SK-N-SH (cell line): ENCODE measurements at regions not wholly inside any gene's neighbourhood (a gene's known extent, or its start where the extent isn't known, plus 50 kb on each side); places are given as distances from the start of the nearest gene placed in this dataset.
"Not testable (repeated sequence)": the region's sequence is repeated elsewhere in the genome, so short reads cannot be mapped to it uniquely, and the experiment has no call there.

ENCODE experiments used
- CTCF ChIA-PET: fragments of 300-600, 350-600 bp; formaldehyde crosslinking; extraction: SDS; loops from one replicate; lab custom pipeline; 2021; lab: Yijun Ruan, JAX
- POLR2A ChIA-PET: fragments of 350-600 bp; sonication (Branson Sonifier 250); formaldehyde crosslinking; extraction: SDS; loops from one replicate; lab custom pipeline; 2020; ENCODE audit warnings: antibody characterized with exemption, inconsistent platforms; lab: Yijun Ruan, JAX
- DNase-seq: peaks from one replicate; pipeline ENCODE4 v3.0.0; 2012
- H2AFZ ChIP-seq: fragments of 200-600 bp; sonication (generic); 2 replicates; pipeline ENCODE4 v1.8.1; 2016; ENCODE audit warnings: antibody characterized with exemption, mild to moderate bottlenecking, low read depth
- H3F3A ChIP-seq: fragments of 200-600 bp; sonication (generic); replicated peaks from 2 replicates; pipeline ENCODE3; 2016; ENCODE audit warnings: antibody characterized with exemption, mild to moderate bottlenecking; ENCODE audit not compliant: insufficient read depth
- H3K27ac ChIP-seq, 2 experiments: fragments of 200-500 bp in 1 of 2; fragments of 200-600 bp in 1 of 2; sonication (Bioruptor generic) in 1 of 2; sonication (generic), shearing (Covaris generic) in 1 of 2; 2 replicates each; pipeline versions ENCODE4 v1.5.1 to v1.6.1; 2014 to 2016; ENCODE audit warnings: low read depth in 2 of 2, inconsistent platforms in 1 of 2, low read length in 1 of 2, mild to moderate bottlenecking in 1 of 2, mixed read lengths in 1 of 2
- H3K27me3 ChIP-seq: fragments of 200-600 bp; sonication (generic), shearing (Covaris generic); 2 replicates; pipeline ENCODE4 v1.6.1; 2016; ENCODE audit warnings: mixed run types; ENCODE audit not compliant: insufficient read depth
- H3K36me3 ChIP-seq, 2 experiments: fragments of 200-500 bp in 1 of 2; fragments of 200-600 bp in 1 of 2; sonication (Bioruptor generic) in 1 of 2; sonication (generic) in 1 of 2; replicated peaks in 1 of 2; 2 replicates each; pipeline versions ENCODE3 to v1.5.1; 2014 to 2016; ENCODE audit warnings: low read length in 1 of 2, mild to moderate bottlenecking in 1 of 2; ENCODE audit not compliant: insufficient read depth in 2 of 2, control insufficient read depth in 1 of 2
- H3K4me1 ChIP-seq, 2 experiments: fragments of 200-500 bp in 1 of 2; fragments of 200-600 bp in 1 of 2; sonication (Bioruptor generic) in 1 of 2; sonication (generic), shearing (Covaris generic) in 1 of 2; 2 replicates each; pipeline versions ENCODE4 v1.5.1 to v1.6.1; 2014 to 2016; ENCODE audit warnings: low read depth in 1 of 2, low read length in 1 of 2, mixed run types in 1 of 2; ENCODE audit not compliant: insufficient read depth in 2 of 2, control insufficient read depth in 1 of 2
- H3K4me2 ChIP-seq: fragments of 200-600 bp; sonication (generic), shearing (Covaris generic); 2 replicates; pipeline ENCODE4 v1.6.1; 2017; ENCODE audit warnings: mixed run types
- H3K4me3 ChIP-seq, 2 experiments: fragments of 200-500 bp in 1 of 2; fragments of 200-600 bp in 1 of 2; sonication (Bioruptor generic) in 1 of 2; sonication (generic), shearing (Covaris generic) in 1 of 2; 2 replicates each; pipeline versions ENCODE4 v1.5.1 to v1.8.1; 2014 to 2016; ENCODE audit warnings: low read depth in 2 of 2, inconsistent platforms in 1 of 2, low read length in 1 of 2, mild to moderate bottlenecking in 1 of 2, mixed read lengths in 1 of 2, moderate library complexity in 1 of 2
- H3K79me2 ChIP-seq: fragments of 200-600 bp; sonication (generic); 2 replicates; pipeline ENCODE4 v1.8.1; 2017; ENCODE audit warnings: mild to moderate bottlenecking; ENCODE audit not compliant: insufficient read depth
- H3K9ac ChIP-seq: fragments of 200-600 bp; sonication (generic); 2 replicates; pipeline ENCODE4 v1.6.1; 2017; ENCODE audit warnings: mixed run types
- H3K9me2 ChIP-seq: fragments of 200-600 bp; sonication (generic); 2 replicates; pipeline ENCODE4 v1.6.1; 2017; ENCODE audit warnings: mixed run types
- H3K9me3 ChIP-seq: fragments of 200-600 bp; sonication (generic); 2 replicates; pipeline ENCODE4 v1.6.1; 2017; ENCODE audit warnings: mixed run types, mild to moderate bottlenecking, moderate library complexity
- H4K20me1 ChIP-seq: fragments of 200-600 bp; sonication (generic); 2 replicates; pipeline ENCODE4 v1.6.1; 2017; ENCODE audit warnings: mild to moderate bottlenecking, mixed run types; ENCODE audit not compliant: insufficient read depth
- CHD2 ChIP-seq: fragments of 150-350 bp; IDR thresholded peaks from 2 replicates; pipeline ENCODE4 v1.6.1; 2018; ENCODE audit warnings: low read length; ENCODE audit not compliant: partially characterized antibody
- ELF1 ChIP-seq: IDR thresholded peaks from 2 replicates; pipeline ENCODE4 v1.4.0; 2012
- EZH2phosphoT487 ChIP-seq: fragments of 200-600 bp; sonication (generic); IDR thresholded peaks from 2 replicates; pipeline ENCODE4 v1.6.1; 2017; ENCODE audit warnings: low read depth, mixed run types, mild to moderate bottlenecking, antibody characterized with exemption, moderate library complexity, borderline replicate concordance
- FOSL2 ChIP-seq: IDR thresholded peaks from 2 replicates; pipeline ENCODE4 v1.4.0; 2012; ENCODE audit warnings: low read depth, mild to moderate bottlenecking, moderate library complexity, borderline replicate concordance
- FOXM1 ChIP-seq: IDR thresholded peaks from 2 replicates; pipeline ENCODE4 v1.4.0; 2012; ENCODE audit warnings: low read depth, mild to moderate bottlenecking
- GABPA ChIP-seq: IDR thresholded peaks from 2 replicates; pipeline ENCODE4 v1.4.0; 2012; ENCODE audit warnings: low read depth, mild to moderate bottlenecking
- GATA2 ChIP-seq: sonication (generic); formaldehyde crosslinking; IDR thresholded peaks from 2 replicates; pipeline ENCODE4 v1.5.0; 2020; ENCODE audit warnings: mild to moderate bottlenecking, missing genetic modification reagents
- MAX ChIP-seq: IDR thresholded peaks from 2 replicates; pipeline ENCODE4 v1.4.0; 2012; ENCODE audit warnings: low read depth
- MEF2A ChIP-seq: IDR thresholded peaks from 2 replicates; pipeline ENCODE4 v1.4.0; 2012; ENCODE audit warnings: low read depth, borderline replicate concordance
- NRF1 ChIP-seq: IDR thresholded peaks from 2 replicates; pipeline ENCODE4 v1.6.1; 2012; ENCODE audit warnings: low read depth, mild to moderate bottlenecking, low read length
- RXRA ChIP-seq: IDR thresholded peaks from 2 replicates; pipeline ENCODE4 v1.4.0; 2012; ENCODE audit warnings: low read depth, mild to moderate bottlenecking, borderline replicate concordance
- SIN3A ChIP-seq: IDR thresholded peaks from 2 replicates; pipeline ENCODE4 v1.6.1; 2012; ENCODE audit warnings: low read depth, mild to moderate bottlenecking, low read length, moderate library complexity, borderline replicate concordance
- SMC3 ChIP-seq: IDR thresholded peaks from 2 replicates; pipeline ENCODE4 v1.6.1; 2012; ENCODE audit warnings: low read depth, low read length, improper control_type of control experiment
- TAF1 ChIP-seq: IDR thresholded peaks from 2 replicates; pipeline ENCODE4 v1.6.1; 2012; ENCODE audit warnings: low read depth, mild to moderate bottlenecking, low read length, moderate library complexity, borderline replicate concordance
- TCF12 ChIP-seq: IDR thresholded peaks from 2 replicates; pipeline ENCODE4 v1.4.0; 2012
- USF1 ChIP-seq: IDR thresholded peaks from 2 replicates; pipeline ENCODE4 v1.4.0; 2012; ENCODE audit warnings: low read depth, borderline replicate concordance
- YY1 ChIP-seq: IDR thresholded peaks from 2 replicates; pipeline ENCODE4 v1.4.0; 2012; ENCODE audit warnings: low read depth, mild to moderate bottlenecking
- WGBS: methylation state at CpG from one replicate; pipeline ENCODE4 v1.1.6; 2017; ENCODE audit warnings: low lambda C conversion rate; 5-methylcytosine and 5-hydroxymethylcytosine counted together
- TF ChIP-seq, protein P1 (sequence below): IDR thresholded peaks from 2 replicates; pipeline ENCODE4; 2012
- TF ChIP-seq, protein P2 (sequence below): fragments of 150-350 bp; IDR thresholded peaks from 2 replicates; pipeline ENCODE4 v1.6.1; 2017; ENCODE audit warnings: antibody characterized with exemption, low read length, low read depth, borderline replicate concordance
- TF ChIP-seq, protein P3 (sequence below): fragments of 200-600 bp; sonication (generic); IDR thresholded peaks from 2 replicates; pipeline ENCODE4 v1.6.1; 2017; ENCODE audit warnings: antibody characterized with exemption, mild to moderate bottlenecking, moderate library complexity

DNA sequence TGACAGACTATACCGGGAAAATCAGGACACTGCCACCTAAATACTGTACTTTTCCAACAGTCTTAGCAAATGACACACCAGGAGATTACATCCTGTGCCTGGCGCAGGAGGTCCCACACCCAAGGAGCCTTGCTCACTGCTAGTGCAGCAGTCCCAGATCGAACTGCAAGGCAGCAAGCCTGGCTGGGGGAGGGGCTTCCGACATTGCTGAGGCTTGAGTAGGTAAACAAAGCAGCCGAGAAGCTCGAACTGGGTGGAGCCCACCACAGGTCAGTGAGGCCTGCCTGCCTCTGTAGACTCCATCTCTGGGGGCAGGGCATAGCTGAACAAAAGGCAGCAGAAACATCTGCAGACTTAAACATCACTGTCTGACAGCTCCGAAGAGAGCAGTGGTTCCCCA, 1360.0 kb downstream of the UQCRFS1 start:
- H3K79me2 ChIP-seq, POLR2A ChIA-PET, H3K9ac ChIP-seq, H3K27me3 ChIP-seq, H3K4me3 ChIP-seq, CTCF ChIA-PET, H3K4me2 ChIP-seq, H3F3A ChIP-seq, H3K36me3 ChIP-seq, H3K4me1 ChIP-seq, H3K9me2 ChIP-seq, H2AFZ ChIP-seq, H4K20me1 ChIP-seq, DNase-seq, H3K9me3 ChIP-seq, H3K27ac ChIP-seq: not testable (repeated sequence)
- WGBS: 32% methylated on average over 6 of the region's 7 CpGs

- H3K9ac ChIP-seq: no peak overlapping the region
- no peaks in the 10 kb centered on the region for H3K36me3 ChIP-seq
- no peaks in the 10 kb centered on the region for H3K4me1 ChIP-seq
- H3K4me2 ChIP-seq: no peak overlapping the region
- POLR2A ChIA-PET: no interaction called here
- H3K27me3 ChIP-seq: no peaks in the 10 kb centered on the region
- no peaks in the 10 kb centered on the region for H3K9me3 ChIP-seq
- H3K9me2 ChIP-seq: no peaks in the 10 kb centered on the region
- DNase-seq: no peak
- TF ChIP-seq, protein P1, sequence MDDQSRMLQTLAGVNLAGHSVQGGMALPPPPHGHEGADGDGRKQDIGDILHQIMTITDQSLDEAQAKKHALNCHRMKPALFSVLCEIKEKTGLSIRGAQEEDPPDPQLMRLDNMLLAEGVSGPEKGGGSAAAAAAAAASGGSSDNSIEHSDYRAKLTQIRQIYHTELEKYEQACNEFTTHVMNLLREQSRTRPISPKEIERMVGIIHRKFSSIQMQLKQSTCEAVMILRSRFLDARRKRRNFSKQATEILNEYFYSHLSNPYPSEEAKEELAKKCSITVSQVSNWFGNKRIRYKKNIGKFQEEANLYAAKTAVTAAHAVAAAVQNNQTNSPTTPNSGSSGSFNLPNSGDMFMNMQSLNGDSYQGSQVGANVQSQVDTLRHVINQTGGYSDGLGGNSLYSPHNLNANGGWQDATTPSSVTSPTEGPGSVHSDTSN: no peak
- no peak for TF ChIP-seq TAF1
- TF ChIP-seq YY1: no peak
- no peak for TF ChIP-seq MAX
- TF ChIP-seq CHD2: no peak
- no peak for TF ChIP-seq SIN3A
- no peak for TF ChIP-seq MEF2A
- TF ChIP-seq TCF12: no peak
- no peak for TF ChIP-seq RXRA
- TF ChIP-seq USF1: no peak
- TF ChIP-seq GATA2 (CRISPR knock-in tag): no peak
- TF ChIP-seq, protein P2, sequence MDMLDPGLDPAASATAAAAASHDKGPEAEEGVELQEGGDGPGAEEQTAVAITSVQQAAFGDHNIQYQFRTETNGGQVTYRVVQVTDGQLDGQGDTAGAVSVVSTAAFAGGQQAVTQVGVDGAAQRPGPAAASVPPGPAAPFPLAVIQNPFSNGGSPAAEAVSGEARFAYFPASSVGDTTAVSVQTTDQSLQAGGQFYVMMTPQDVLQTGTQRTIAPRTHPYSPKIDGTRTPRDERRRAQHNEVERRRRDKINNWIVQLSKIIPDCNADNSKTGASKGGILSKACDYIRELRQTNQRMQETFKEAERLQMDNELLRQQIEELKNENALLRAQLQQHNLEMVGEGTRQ: no peak
- no peak for TF ChIP-seq ELF1
- TF ChIP-seq, protein P3, sequence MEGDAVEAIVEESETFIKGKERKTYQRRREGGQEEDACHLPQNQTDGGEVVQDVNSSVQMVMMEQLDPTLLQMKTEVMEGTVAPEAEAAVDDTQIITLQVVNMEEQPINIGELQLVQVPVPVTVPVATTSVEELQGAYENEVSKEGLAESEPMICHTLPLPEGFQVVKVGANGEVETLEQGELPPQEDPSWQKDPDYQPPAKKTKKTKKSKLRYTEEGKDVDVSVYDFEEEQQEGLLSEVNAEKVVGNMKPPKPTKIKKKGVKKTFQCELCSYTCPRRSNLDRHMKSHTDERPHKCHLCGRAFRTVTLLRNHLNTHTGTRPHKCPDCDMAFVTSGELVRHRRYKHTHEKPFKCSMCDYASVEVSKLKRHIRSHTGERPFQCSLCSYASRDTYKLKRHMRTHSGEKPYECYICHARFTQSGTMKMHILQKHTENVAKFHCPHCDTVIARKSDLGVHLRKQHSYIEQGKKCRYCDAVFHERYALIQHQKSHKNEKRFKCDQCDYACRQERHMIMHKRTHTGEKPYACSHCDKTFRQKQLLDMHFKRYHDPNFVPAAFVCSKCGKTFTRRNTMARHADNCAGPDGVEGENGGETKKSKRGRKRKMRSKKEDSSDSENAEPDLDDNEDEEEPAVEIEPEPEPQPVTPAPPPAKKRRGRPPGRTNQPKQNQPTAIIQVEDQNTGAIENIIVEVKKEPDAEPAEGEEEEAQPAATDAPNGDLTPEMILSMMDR: no peak
- no peak for TF ChIP-seq FOSL2
- no peak for TF ChIP-seq NRF1
- no peak for TF ChIP-seq FOXM1
- no peak for TF ChIP-seq EZH2phosphoT487
- TF ChIP-seq SMC3: no peak
- no peak for TF ChIP-seq GABPA
- H4K20me1 ChIP-seq: no peaks in the 10 kb centered on the region
- no peaks in the 10 kb centered on the region for H3F3A ChIP-seq
- H3K4me3 ChIP-seq: no peak overlapping the region
- H3K79me2 ChIP-seq: no peaks in the 10 kb centered on the region
- whole genome bisulfite sequencing: 35% methylated on average over 12 of the region's 14 CpGs
- CTCF ChIA-PET: no interaction called here
- H3K27ac ChIP-seq: no peak overlapping the region
- H2AFZ ChIP-seq: no peak overlapping the region
Observed at GRCh38 chr19:27851543-27852060, 1361.3 kb downstream of the UQCRFS1 start.
